ENCODE measurements at regions not wholly inside any gene's neighbourhood (a gene's known extent, or its start where the extent isn't known, plus 50 kb on each side); places are given as distances from the start of the nearest gene placed in this dataset.

DNA sequence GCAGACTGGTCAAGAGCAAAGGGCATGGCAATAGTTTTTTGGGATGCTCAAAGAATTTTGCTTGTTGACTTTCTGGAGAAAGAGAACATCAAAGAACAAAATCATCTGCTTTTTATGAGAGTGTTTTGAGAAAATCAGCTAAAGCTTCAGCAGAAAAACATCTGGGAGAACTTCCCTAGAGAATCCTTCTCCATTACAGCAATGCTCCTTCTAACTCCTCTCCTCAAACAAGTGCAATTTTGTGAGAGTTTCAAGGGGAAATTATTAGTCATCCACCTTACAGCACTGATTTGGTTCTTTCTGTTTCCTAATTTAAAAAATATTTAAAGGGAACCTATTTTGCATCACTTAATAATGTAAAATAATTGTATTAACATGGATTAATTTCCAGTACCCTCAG is 226.9 kb upstream of the NXPH2 start:
- Histone ChIP-seq H2BK12ac (ENCODE audit: insufficient read length, low read depth, low read length) (no peak overlapping the region), H3K27me3 (ENCODE audit: insufficient read depth, low read length) (no peaks in the 10 kb centered on the region), H2BK120ac (ENCODE audit: low read depth, low read length, poor library complexity, severe bottlenecking) (no peak overlapping the region), H3K56ac (ENCODE audit: insufficient read length, low read depth, low read length) (no peak overlapping the region), H4K91ac (ENCODE audit: insufficient read length, low read depth, low read length) (no peak overlapping the region), H3K4me2 (ENCODE audit: insufficient read depth, insufficient read length, low read length) (no peak overlapping the region), H3K4me1 (ENCODE audit: insufficient read depth, low read length) (no peaks in the 10 kb centered on the region), H2BK15ac (ENCODE audit: low read depth, low read length) (no peak overlapping the region), H4K8ac (replicated peaks; ENCODE audit: insufficient read length, low read depth, low read length) (no peak overlapping the region), H3K23me2 (ENCODE audit: insufficient read length, low read depth, low read length, poor library complexity, severe bottlenecking) (no peaks in the 10 kb centered on the region), H4K5ac (ENCODE audit: insufficient read length, low read depth, low read length) (no peak overlapping the region), H3K27ac (ENCODE audit: insufficient read length, low read depth, low read length) (no peak overlapping the region), H3K18ac (ENCODE audit: insufficient read length, low read depth, low read length) (no peak overlapping the region), H2AK5ac (ENCODE audit: insufficient read length, low read length) (no peak overlapping the region), H2AFZ (ENCODE audit: low read length) (no peak overlapping the region), H3K9me3 (ENCODE audit: control insufficient read depth, low read depth, low read length) (no peaks in the 10 kb centered on the region), H4K20me1 (ENCODE audit: control insufficient read depth, insufficient read depth, insufficient read length) (no peaks in the 10 kb centered on the region), H3K79me2 (ENCODE audit: insufficient read depth, low read length) (no peaks in the 10 kb centered on the region), H2BK5ac (ENCODE audit: insufficient read length, low read length) (no peak overlapping the region), H3T11ph (ENCODE audit: low read length) (no peak overlapping the region), H3K79me1 (ENCODE audit: insufficient read depth, low read depth, low read length, poor library complexity, severe bottlenecking) (no peaks in the 10 kb centered on the region), H2BK20ac (ENCODE audit: low read depth, low read length, poor library complexity, severe bottlenecking) (no peak overlapping the region), H3K9ac (ENCODE audit: extremely low read depth, insufficient read length, low read length) (no peak overlapping the region), H3K4ac (ENCODE audit: low read depth, low read length) (no peak overlapping the region), H3K14ac (ENCODE audit: insufficient read depth, low read length) (no peak overlapping the region), H3K23ac (ENCODE audit: insufficient read length, low read depth, low read length) (no peak overlapping the region)
- Mint-ChIP-seq H3K36me3 (ENCODE audit: insufficient read depth in 1 of 3, low read depth in 3 of 3) (no peaks in the 10 kb centered on the region), H3K4me1 (no peaks in the 10 kb centered on the region), H3K4me3 (no peak overlapping the region), H3K9me3 (no peaks in the 10 kb centered on the region), H3K27me3 (ENCODE audit: low read depth) (no peaks in the 10 kb centered on the region), H3K27ac (no peak overlapping the region)
- no peak for TF ChIP-seq CTCF (conservative IDR thresholded peaks at IDR 0.05)
- DNase-seq: no peak
